Nephron progenitor cell (in vitro differentiated cells): ENCODE measurements at regions not wholly inside any gene's neighbourhood (a gene's known extent, or its start where the extent isn't known, plus 50 kb on each side); places are given as distances from the start of the nearest gene placed in this dataset.
A peak's percentile ranks its signal among the peaks of the same experiment; 100 is the strongest.

ENCODE experiments used
- DNase-seq: peaks from one replicate; pipeline ENCODE4 v3.0.0; 2021
- H3K27ac Mint-ChIP-seq: 2 replicates; pipeline ENCODE4 v1.8.0; 2021; ENCODE audit warnings: mild to moderate bottlenecking, moderate library complexity, mixed read lengths
- H3K27me3 Mint-ChIP-seq: 2 replicates; pipeline ENCODE4 v1.8.0; 2021; ENCODE audit warnings: mild to moderate bottlenecking, low read depth, mixed read lengths; ENCODE audit not compliant: poor library complexity
- H3K36me3 Mint-ChIP-seq: 2 replicates; pipeline ENCODE4 v1.8.0; 2021; ENCODE audit warnings: low read depth, mixed read lengths
- H3K4me1 Mint-ChIP-seq: 2 replicates; pipeline ENCODE4 v1.8.0; 2021; ENCODE audit warnings: mixed read lengths
- H3K4me3 Mint-ChIP-seq: 2 replicates; pipeline ENCODE4 v1.8.0; 2021; ENCODE audit warnings: mild to moderate bottlenecking, moderate library complexity, mixed read lengths
- H3K9me3 Mint-ChIP-seq: 2 replicates; pipeline ENCODE4 v1.8.0; 2021; ENCODE audit warnings: mild to moderate bottlenecking, moderate library complexity, mixed read lengths
- CTCF ChIP-seq: fragments of 200-600 bp; sonication (generic); IDR thresholded peaks from 2 replicates; pipeline ENCODE4 v1.5.0; 2021; ENCODE audit warnings: antibody characterized with exemption

- H3K36me3 Mint-ChIP-seq: peaks cover 10% of the 10 kb centered on the region
- peaks cover 14% of the 10 kb centered on the region for H3K9me3 Mint-ChIP-seq
- H3K27me3 Mint-ChIP-seq: no peaks in the 10 kb centered on the region
- H3K4me1 Mint-ChIP-seq: peaks cover 12% of the 10 kb centered on the region
- no peak for DNase-seq
- no peak overlapping the region for H3K27ac Mint-ChIP-seq
- no peak for TF ChIP-seq CTCF
- H3K4me3 Mint-ChIP-seq: no peak overlapping the region
Observed at GRCh38 chr17:71080937-71081336, 911.6 kb downstream of the KCNJ2 start.

GRCh38 chr17:71081666-71082065 is 912.3 kb downstream of the KCNJ2 start:
- Mint-ChIP-seq H3K36me3 (peaks cover 10% of the 10 kb centered on the region), H3K4me3 (no peak overlapping the region), H3K27me3 (no peaks in the 10 kb centered on the region), H3K9me3 (peaks cover 14% of the 10 kb centered on the region), H3K27ac (no peak overlapping the region), H3K4me1 (peaks cover 12% of the 10 kb centered on the region)
- no peak for TF ChIP-seq CTCF
- no peak for DNase-seq

GRCh38 chr17:71084219-71084618 is 914.9 kb downstream of the KCNJ2 start:
- Mint-ChIP-seq H3K4me1 (peaks cover 12% of the 10 kb centered on the region), H3K27ac (no peak overlapping the region), H3K4me3 (no peak overlapping the region), H3K27me3 (no peaks in the 10 kb centered on the region), H3K36me3 (peaks cover 10% of the 10 kb centered on the region), H3K9me3 (peaks cover 13% of the 10 kb centered on the region)
- DNase-seq: peak; percentile 57
- peak; percentile 59 for TF ChIP-seq CTCF

GRCh38 chr17:71084838-71085237 is 915.5 kb downstream of the KCNJ2 start:
- peaks cover 12% of the 10 kb centered on the region for H3K4me1 Mint-ChIP-seq

GRCh38 chr17:71085238-71086033 is 916.1 kb downstream of the KCNJ2 start:
- DNase-seq: peak; percentile 65
- peak; percentile 63 for TF ChIP-seq CTCF
- H3K4me3 Mint-ChIP-seq: no peak overlapping the region
- H3K27me3 Mint-ChIP-seq: no peaks in the 10 kb centered on the region
- H3K36me3 Mint-ChIP-seq: peaks cover 6% of the 10 kb centered on the region
- H3K27ac Mint-ChIP-seq: no peak overlapping the region
- peaks cover 6% of the 10 kb centered on the region for H3K9me3 Mint-ChIP-seq
- peaks cover 12% of the 10 kb centered on the region for H3K4me1 Mint-ChIP-seq

More at GRCh38 chr17:71084838-71085237, 915.5 kb downstream of the KCNJ2 start:
- no peaks in the 10 kb centered on the region for H3K27me3 Mint-ChIP-seq
- no peak overlapping the region for H3K4me3 Mint-ChIP-seq
- no peak for TF ChIP-seq CTCF
- peaks cover 6% of the 10 kb centered on the region for H3K9me3 Mint-ChIP-seq
- H3K27ac Mint-ChIP-seq: no peak overlapping the region
- DNase-seq: no peak
- H3K36me3 Mint-ChIP-seq: peaks cover 10% of the 10 kb centered on the region

GRCh38 chr17:71089431-71089830 is 920.1 kb downstream of the KCNJ2 start:
- DNase-seq: no peak
- Mint-ChIP-seq H3K9me3 (peaks cover 29% of the 10 kb centered on the region), H3K27ac (no peak overlapping the region), H3K27me3 (no peaks in the 10 kb centered on the region), H3K4me3 (no peak overlapping the region), H3K36me3 (peaks cover 8% of the 10 kb centered on the region), H3K4me1 (peaks cover 12% of the 10 kb centered on the region)
- no peak for TF ChIP-seq CTCF
